ENCODE measurements at regions not wholly inside any gene's neighbourhood (a gene's known extent, or its start where the extent isn't known, plus 50 kb on each side); places are given as distances from the start of the nearest gene placed in this dataset.
A peak's percentile ranks its signal among the peaks of the same experiment; 100 is the strongest.

DNA sequence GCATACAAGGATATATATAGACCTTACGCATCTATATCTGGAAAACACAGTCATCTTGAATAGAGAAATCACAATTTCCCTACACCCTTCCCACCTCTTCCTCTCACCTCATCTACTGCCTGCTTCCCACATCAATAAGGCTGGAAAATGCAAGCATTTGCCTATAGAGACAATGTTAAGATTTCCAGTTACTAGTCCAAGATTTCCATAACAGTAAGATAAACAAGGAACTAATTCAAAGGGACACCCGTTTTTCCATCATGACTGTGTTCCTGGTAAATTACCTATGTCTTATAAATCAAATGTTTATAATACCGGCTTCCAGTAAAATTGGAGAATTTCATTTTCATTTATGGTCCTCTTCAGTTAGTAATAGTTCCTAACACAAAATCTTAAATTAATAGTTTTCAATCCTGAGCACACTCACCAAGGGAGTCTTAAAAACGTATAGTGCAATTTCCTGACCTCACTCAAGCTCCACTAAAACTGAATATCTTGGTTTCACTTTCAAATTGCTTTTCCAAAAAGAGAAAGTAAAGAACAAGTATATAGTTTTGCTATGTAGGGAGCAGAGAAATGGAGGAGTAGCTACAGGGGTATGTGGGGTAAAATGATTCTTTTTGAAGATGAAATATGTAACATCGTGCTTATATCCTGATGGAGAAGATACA is 398.7 kb downstream of the PLPP3 start:
- peak in 1 of 2 donors; percentile 54 for DNase-seq

DNA sequence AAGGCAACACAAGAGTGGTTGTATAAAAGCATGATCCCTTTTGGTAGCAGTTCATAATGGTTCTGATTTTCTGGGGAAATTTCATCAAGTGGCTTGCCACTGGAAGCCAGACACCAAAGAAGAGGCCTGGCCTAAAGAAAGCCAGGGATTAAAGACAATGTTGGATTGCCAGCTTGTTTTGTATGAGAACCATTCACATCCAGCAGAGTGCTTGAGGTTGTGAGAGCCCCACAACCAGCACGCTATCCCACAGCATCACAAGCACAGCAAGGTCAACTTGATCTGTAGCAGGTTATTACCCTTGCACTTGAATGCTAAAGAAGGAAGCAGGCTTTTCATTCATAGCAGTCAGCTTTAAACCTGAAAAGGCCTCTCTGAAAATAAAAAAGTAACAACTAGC is 399.8 kb downstream of the PLPP3 start:
- DNase-seq: no peak

GRCh38 chr1:56175211-56175610 is 404.2 kb downstream of the PLPP3 start:
- DNase-seq: no peak

- DNase-seq: no peak
Measured at GRCh38 chr1:56174176-56174885, 405.0 kb downstream of the PLPP3 start.

- DNase-seq: no peak
Measured at GRCh38 chr1:56173736-56174135, 405.6 kb downstream of the PLPP3 start.

DNA sequence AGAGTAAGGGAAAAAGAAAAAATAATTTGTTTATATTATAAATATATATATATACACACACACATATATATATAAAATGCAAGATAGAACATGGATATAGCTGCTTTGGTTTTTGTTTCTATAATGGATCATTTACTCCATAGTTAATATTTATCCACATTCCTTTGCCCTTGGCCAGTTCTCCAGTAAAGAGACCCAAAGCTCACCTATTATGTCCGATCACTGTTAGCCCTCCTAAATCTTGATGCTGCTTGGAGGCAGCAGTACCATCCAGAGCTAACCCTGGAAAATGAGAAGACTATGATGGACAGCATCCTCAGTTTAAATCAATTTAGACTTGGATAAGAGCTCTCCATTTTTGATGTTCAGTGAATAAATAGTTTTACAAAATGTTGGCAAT is 407.7 kb downstream of the PLPP3 start:
- DNase-seq: no peak

DNA sequence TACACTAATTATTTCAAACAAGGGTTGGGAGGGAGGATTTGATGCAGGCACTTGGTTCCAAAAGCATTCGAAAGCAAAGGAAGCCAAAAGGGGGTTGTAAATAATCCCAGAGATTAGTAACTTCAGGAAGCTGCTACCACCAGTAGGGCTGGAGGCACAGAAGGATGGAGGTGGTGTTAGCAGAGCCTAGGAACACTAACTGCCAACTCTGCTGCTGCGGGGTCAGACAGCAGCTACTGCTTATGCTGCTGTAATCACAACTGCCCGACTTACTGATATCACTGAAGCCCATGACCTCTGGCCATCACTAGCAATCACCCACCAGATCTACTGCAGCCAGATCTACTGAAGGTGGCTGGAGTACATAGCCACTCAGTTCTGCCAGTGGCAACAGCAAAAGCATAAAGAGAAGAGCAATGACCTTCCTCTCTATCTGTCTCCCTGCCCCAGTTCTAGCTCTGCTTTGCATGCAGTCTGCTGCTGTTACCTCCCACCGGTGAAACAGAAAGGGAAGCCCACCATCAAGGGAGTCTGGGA is 408.5 kb downstream of the PLPP3 start:
- DNase-seq: no peak

GRCh38 chr1:56169856-56170255 is 409.5 kb downstream of the PLPP3 start:
- DNase-seq: no peak

DNA sequence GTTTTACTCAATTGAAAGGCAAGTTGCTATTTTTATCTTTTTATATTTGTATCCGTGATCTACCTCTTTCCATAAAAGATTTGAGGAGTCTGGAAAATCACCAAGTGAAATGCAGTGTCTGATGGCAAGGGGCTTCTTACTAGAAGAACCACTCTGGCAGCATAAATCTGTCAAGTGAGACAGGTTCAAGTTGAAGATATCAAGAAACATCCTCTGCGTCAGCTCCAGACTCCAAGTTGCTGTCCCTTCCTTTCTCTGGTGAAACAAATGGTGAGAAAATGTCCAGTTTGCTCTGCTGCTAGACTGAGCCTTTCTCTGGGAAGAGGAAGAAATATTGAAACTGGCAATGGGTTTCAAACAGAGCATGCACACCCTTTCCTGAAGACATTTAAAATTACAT is 411.2 kb downstream of the PLPP3 start:
- no peak for DNase-seq

GRCh38 chr1:56167596-56167995 is 411.8 kb downstream of the PLPP3 start:
- no peak for DNase-seq

DNA sequence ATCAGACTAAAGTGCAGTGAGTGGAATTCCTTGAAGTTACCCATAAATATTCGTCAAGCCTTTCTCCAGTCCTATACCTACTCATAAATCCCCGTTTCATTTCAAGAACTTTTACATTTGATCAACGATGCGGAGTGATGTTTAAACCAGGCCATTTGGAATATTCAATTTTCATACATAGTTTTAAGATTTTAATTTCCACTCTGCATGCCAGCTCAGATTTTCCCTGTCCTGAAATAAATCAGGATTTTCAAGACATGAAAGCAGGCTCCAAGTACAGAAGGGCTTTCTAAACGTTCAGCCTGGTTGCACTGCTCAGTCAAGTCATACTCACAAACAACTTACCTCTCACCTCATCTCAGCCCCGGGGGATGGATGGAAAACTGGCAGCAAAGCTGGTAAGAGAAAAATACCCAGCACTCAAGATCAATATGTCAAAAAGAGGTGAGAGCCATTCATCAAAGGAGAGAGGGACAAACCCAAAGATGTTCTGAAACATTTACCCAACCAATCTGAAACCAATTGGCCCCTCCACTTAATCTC is 418.5 kb downstream of the PLPP3 start:
- DNase-seq: no peak

DNA sequence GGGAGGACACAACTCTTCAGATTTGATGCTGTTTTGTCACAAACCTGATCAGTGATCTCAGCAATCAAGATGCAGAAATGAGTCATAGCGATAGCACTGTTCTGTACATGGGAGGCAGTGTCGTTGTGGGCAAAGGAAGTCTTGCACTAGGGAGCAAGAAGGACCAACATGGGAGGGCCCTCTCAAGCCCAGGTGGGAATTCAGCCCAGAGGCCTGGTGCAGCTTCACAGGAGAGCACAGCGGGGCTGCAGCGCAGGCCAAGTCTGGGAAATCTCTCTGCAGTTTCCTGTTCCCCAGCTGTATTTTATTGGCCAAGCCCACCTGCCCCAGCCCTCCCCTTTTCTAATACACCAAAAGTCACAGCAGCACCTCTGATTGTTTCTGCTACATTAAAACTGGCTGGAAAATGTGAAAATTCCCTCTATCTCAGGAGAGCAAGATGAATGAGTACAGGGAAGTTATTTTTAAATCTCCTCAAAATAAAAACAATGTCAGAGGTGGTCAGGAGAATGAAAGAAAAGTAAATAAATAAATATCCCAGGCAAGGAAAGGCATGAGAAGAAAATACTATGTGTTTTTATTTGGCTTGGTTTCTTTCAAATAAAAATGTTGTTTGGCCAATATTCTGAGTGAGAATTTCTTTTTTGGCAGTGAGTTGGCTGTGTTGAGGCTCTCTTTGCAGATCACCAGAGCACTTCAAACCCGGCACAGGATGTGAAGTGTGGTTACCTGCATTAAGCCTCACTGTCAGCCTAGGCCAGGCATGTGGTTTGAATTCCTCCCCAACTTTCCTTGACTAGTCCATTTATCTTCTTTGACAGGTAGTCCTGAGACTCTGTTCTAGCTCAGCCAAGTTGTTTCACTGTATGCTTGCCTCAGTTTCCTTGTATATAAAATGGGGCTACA is 422.1 kb downstream of the PLPP3 start:
- DNase-seq: no peak

DNA sequence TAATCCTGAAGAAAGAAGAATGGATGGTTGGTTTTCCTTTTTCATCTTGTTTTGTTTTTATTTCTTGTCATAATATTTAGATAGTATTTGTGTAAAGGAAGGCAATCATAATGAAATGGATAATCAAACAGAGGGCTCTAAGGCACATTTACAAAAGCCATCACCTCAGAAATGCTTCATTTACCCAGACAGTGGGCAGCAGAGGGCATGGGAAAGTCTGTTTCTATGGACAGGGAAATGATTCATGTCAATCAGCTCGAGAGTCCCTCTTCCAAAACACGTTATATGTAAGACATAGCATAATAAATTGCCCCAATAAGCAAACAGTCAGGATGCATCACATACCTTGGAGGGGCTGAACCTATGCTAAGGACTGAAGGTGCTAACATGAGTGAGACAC is 426.1 kb downstream of the PLPP3 start:
- no peak for DNase-seq

DNA sequence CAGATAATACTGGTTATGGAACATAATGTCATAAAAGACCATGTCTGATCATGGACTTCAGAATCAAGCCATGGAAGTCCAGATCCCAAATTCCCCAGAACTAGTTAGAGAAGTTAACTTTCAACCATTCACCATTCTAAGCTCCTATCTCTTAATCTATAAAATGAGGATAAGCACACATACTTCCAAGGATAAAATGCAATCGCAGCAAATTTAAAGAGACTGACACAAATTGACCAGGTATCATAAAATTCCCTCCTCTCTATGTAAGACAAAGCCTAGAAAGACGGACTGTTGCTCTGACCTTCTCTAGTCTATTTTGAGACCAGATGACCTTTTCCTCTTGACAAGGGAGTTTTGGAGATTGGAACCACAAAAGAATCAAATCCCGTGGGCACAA is 426.7 kb downstream of the PLPP3 start:
- DNase-seq: no peak

- no peak for DNase-seq
Measured at GRCh38 chr1:56151402-56151801, 428.0 kb downstream of the PLPP3 start.

DNA sequence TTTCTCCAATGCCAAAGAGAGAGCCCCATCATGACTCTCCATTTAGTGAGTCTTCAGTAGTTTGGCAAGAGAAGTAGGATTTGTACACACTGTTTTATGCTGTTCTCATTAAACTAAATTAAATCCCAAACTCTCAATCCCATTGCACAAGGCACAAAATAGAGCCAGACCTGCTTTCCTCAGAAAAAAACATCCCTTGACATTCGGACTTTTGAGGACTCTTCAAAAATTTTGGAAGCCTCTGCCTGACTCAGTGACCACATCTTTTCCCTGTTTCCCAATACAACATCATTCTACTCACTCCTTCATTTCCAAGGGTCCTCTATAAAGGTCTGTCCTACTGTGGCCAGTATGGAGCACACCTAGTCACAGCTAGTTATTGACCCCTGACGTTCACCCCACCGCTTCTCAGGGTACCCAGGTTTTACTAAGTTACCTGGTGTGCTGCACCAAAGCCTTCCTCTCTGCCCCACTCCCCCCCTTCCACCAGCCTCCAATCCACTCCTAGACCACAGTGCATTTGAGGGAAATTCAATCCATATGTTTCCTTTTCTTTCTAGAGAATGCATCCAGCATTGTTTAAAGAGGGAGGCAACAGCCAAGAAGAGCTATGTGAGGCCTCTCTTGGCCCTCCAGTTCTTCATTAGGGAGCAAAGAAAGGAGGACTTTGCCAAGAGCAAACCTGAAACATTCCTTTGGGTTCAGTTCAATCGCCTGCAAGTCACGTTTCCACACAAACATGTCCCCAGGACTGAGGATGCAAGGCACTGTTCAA is 428.7 kb downstream of the PLPP3 start:
- DNase-seq: no peak

DNA sequence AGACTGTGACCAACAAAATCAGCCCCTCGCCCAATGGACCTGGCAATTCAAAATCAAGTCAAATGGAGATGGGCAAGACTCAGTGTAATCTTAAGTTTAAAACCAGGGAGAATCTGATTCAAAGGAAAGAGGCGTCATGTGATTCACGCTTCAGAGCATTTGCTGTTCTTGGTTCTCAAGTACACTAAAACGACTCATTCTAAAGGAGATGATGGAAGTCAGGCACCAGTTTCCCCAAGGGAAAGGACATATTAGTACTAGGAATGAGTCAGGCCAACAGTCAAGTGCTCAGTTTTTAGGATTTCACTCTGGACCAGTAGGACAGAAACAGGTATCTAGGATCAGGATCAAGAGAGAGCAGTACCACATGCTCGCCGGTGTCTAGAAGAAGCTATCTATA is 429.6 kb downstream of the PLPP3 start:
- DNase-seq: no peak

DNA sequence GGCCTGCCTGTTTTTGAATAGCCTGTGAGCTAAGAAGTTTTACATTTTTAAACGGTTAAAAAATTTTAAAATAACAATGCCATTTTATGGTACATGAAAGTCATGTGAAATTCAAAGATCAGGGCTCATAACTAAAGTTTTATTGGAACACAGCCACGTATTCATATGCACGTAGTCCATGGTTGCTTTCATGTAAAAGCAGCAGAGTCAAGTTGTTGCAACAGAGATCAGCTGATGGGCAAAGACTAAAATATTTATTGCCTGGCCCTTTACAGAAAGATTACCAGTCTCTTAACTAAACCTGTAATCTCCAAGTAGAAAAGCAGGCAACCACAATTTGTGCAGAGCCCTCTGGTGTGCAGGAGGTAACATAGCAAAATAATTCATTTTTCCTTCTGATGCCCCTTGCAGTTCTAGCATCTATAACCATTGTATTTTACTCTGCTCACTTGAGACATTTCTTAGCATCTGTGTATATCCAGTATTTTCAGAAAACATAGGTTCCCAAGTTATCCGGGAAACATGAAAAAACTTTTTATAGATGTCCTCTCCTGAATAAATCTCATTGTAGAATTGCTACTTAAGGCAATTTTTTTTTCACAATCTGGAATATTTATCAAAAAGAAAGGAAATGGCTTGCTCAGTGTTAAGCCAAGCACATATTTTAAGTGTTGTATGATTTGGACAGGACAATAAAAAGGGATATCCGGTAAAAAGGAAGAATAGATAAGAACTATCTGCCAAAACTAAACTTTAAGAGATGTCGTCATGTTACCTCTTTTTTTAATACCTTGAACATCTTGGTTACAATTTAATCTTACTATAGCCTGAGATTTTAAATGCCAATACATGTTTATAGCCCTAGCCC is 430.8 kb downstream of the PLPP3 start:
- DNase-seq: no peak

GRCh38 chr1:56147459-56147858 is 431.9 kb downstream of the PLPP3 start:
- DNase-seq: no peak

DNA sequence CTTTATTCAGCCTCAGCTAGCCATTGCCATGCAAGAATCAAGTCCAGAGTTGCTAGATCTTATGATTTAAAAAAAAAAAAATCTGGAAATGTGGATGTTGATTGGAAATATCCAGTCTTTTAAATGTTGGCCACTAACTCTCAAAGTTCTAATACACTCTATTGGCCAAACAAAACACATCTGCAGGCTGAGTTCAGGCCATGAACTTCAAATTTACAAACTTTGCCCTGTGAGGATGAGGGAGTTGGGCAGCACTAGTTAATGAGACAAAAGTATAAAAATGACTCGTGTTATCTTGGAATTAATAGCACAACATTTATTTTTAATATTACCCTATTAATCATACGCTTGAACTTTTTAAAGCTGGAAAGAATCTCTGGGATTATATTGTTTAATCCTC is 432.3 kb downstream of the PLPP3 start:
- no peak for DNase-seq

DNA sequence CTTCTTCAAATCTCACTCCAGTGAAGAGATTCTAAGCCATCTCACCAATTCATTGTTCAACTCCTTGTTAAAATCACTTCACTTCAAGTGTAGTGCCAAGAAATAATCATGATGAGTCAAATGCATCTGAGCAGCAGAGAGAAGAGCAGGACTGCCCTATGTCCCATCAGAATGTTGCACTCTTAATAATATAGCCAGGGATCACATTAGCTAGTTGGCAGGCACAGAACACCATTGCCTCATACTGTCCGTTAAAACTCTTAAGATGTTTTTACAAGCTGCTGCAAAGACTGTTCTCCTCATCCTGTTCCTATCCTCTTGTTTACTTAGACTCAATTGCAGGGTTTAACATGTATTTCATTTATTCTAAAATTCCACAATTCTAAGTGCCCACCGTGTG is 432.9 kb downstream of the PLPP3 start:
- no peak for DNase-seq

Measured in bone marrow (tissue), 2 donors.